SK-N-SH (cell line): ENCODE measurements at regions not wholly inside any gene's neighbourhood (a gene's known extent, or its start where the extent isn't known, plus 50 kb on each side); places are given as distances from the start of the nearest gene placed in this dataset.

Experiments used
- CHD2 ChIP-seq: fragments of 150-350 bp; IDR thresholded peaks from 2 replicates; pipeline ENCODE4 v1.6.1; 2018; ENCODE audit warnings: low read length; ENCODE audit not compliant: partially characterized antibody
- EP300 ChIP-seq, 2 experiments: IDR thresholded peaks; 2 replicates each; pipeline versions ENCODE4 v1.4.0 to v1.6.1; 2012; ENCODE audit warnings: borderline replicate concordance in 1 of 2, low read depth in 1 of 2, low read length in 1 of 2
- EZH2phosphoT487 ChIP-seq: fragments of 200-600 bp; sonication (generic); IDR thresholded peaks from 2 replicates; pipeline ENCODE4 v1.6.1; 2017; ENCODE audit warnings: low read depth, mixed run types, mild to moderate bottlenecking, antibody characterized with exemption, moderate library complexity, borderline replicate concordance
- FOXM1 ChIP-seq: IDR thresholded peaks from 2 replicates; pipeline ENCODE4 v1.4.0; 2012; ENCODE audit warnings: low read depth, mild to moderate bottlenecking
- NFIC ChIP-seq: IDR thresholded peaks from 2 replicates; pipeline ENCODE4 v1.4.0; 2012; ENCODE audit warnings: borderline replicate concordance
- POLR2AphosphoS5 ChIP-seq: IDR thresholded peaks from 2 replicates; pipeline ENCODE4 v1.6.1; 2012; ENCODE audit warnings: low read depth, low read length
- RCOR1 ChIP-seq: fragments of 150-350 bp; IDR thresholded peaks from 2 replicates; pipeline ENCODE4 v1.6.1; 2017; ENCODE audit warnings: antibody characterized with exemption, low read length
- SIN3A ChIP-seq: IDR thresholded peaks from 2 replicates; pipeline ENCODE4 v1.6.1; 2012; ENCODE audit warnings: low read depth, mild to moderate bottlenecking, low read length, moderate library complexity, borderline replicate concordance
- SMC3 ChIP-seq: IDR thresholded peaks from 2 replicates; pipeline ENCODE4 v1.6.1; 2012; ENCODE audit warnings: low read depth, low read length, improper control_type of control experiment
- YY1 ChIP-seq: IDR thresholded peaks from 2 replicates; pipeline ENCODE4 v1.4.0; 2012; ENCODE audit warnings: low read depth, mild to moderate bottlenecking
- TF ChIP-seq, protein P1 (sequence below): fragments of 200-600 bp; sonication (generic); IDR thresholded peaks from 2 replicates; pipeline ENCODE4 v1.6.1; 2017; ENCODE audit warnings: antibody characterized with exemption, mild to moderate bottlenecking, moderate library complexity
- TF ChIP-seq, protein P2 (sequence below): IDR thresholded peaks from 2 replicates; pipeline ENCODE4 v1.6.1; 2012; ENCODE audit warnings: mild to moderate bottlenecking, low read depth, low read length, moderate library complexity
- TF ChIP-seq, protein P3 (sequence below): fragments of 150-350 bp; IDR thresholded peaks from 2 replicates; pipeline ENCODE4 v1.6.1; 2017; ENCODE audit warnings: antibody characterized with exemption, low read length, low read depth, borderline replicate concordance
- TF ChIP-seq, protein P4 (sequence below): IDR thresholded peaks from 2 replicates; pipeline ENCODE4 v1.4.0; 2012; ENCODE audit warnings: low read depth

DNA sequence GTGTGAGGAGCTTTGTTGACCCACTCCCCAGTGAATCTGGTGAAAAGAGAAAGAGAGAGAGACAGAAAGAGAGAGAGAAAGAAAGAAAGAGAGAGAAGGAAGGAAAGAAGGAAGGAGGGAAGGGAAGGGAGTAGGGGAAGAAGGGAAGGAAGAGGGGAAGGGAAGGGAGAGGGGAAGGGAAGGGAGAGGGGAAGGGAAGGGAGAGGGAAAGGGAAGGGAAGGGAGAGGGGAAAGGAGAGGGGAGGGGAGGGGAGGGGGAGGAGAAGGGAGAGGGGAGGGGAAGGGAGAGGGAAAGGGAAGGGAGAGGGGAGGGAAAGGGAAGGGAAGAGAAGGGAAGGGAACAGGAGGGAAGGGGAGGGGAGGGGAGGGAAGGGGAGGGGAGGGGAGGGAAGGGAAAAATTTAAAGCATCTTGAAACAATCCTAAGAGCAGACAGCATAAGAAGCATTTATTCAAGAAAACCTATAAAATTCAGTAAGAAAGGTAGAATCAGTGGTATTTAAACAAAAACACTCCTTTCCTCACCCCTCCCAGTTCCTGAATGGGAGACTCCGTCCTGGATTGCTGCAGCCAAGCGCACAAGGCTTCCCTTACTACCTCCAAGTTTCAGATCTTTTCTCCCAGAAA, 846.2 kb upstream of the POM121L12 start:
- TF ChIP-seq, protein P1, sequence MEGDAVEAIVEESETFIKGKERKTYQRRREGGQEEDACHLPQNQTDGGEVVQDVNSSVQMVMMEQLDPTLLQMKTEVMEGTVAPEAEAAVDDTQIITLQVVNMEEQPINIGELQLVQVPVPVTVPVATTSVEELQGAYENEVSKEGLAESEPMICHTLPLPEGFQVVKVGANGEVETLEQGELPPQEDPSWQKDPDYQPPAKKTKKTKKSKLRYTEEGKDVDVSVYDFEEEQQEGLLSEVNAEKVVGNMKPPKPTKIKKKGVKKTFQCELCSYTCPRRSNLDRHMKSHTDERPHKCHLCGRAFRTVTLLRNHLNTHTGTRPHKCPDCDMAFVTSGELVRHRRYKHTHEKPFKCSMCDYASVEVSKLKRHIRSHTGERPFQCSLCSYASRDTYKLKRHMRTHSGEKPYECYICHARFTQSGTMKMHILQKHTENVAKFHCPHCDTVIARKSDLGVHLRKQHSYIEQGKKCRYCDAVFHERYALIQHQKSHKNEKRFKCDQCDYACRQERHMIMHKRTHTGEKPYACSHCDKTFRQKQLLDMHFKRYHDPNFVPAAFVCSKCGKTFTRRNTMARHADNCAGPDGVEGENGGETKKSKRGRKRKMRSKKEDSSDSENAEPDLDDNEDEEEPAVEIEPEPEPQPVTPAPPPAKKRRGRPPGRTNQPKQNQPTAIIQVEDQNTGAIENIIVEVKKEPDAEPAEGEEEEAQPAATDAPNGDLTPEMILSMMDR: no peak
- no peak for TF ChIP-seq POLR2AphosphoS5
- TF ChIP-seq, protein P2, sequence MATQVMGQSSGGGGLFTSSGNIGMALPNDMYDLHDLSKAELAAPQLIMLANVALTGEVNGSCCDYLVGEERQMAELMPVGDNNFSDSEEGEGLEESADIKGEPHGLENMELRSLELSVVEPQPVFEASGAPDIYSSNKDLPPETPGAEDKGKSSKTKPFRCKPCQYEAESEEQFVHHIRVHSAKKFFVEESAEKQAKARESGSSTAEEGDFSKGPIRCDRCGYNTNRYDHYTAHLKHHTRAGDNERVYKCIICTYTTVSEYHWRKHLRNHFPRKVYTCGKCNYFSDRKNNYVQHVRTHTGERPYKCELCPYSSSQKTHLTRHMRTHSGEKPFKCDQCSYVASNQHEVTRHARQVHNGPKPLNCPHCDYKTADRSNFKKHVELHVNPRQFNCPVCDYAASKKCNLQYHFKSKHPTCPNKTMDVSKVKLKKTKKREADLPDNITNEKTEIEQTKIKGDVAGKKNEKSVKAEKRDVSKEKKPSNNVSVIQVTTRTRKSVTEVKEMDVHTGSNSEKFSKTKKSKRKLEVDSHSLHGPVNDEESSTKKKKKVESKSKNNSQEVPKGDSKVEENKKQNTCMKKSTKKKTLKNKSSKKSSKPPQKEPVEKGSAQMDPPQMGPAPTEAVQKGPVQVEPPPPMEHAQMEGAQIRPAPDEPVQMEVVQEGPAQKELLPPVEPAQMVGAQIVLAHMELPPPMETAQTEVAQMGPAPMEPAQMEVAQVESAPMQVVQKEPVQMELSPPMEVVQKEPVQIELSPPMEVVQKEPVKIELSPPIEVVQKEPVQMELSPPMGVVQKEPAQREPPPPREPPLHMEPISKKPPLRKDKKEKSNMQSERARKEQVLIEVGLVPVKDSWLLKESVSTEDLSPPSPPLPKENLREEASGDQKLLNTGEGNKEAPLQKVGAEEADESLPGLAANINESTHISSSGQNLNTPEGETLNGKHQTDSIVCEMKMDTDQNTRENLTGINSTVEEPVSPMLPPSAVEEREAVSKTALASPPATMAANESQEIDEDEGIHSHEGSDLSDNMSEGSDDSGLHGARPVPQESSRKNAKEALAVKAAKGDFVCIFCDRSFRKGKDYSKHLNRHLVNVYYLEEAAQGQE: no peak
- no peak for TF ChIP-seq RCOR1
- TF ChIP-seq, protein P3, sequence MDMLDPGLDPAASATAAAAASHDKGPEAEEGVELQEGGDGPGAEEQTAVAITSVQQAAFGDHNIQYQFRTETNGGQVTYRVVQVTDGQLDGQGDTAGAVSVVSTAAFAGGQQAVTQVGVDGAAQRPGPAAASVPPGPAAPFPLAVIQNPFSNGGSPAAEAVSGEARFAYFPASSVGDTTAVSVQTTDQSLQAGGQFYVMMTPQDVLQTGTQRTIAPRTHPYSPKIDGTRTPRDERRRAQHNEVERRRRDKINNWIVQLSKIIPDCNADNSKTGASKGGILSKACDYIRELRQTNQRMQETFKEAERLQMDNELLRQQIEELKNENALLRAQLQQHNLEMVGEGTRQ: no peak
- no peak for TF ChIP-seq FOXM1
- no peak for TF ChIP-seq SIN3A
- TF ChIP-seq EZH2phosphoT487: no peak
- no peak for TF ChIP-seq NFIC
- TF ChIP-seq CHD2: no peak
- TF ChIP-seq SMC3: no peak
- TF ChIP-seq YY1: no peak
- TF ChIP-seq EP300 (IDR thresholded peaks at IDR 0.05; ENCODE audit: borderline replicate concordance in 1 of 2, low read depth in 1 of 2, low read length in 1 of 2): no peak
- TF ChIP-seq, protein P4, sequence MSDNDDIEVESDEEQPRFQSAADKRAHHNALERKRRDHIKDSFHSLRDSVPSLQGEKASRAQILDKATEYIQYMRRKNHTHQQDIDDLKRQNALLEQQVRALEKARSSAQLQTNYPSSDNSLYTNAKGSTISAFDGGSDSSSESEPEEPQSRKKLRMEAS: no peak
